ENCODE measurements at regions not wholly inside any gene's neighbourhood (a gene's known extent, or its start where the extent isn't known, plus 50 kb on each side); places are given as distances from the start of the nearest gene placed in this dataset.

DNA sequence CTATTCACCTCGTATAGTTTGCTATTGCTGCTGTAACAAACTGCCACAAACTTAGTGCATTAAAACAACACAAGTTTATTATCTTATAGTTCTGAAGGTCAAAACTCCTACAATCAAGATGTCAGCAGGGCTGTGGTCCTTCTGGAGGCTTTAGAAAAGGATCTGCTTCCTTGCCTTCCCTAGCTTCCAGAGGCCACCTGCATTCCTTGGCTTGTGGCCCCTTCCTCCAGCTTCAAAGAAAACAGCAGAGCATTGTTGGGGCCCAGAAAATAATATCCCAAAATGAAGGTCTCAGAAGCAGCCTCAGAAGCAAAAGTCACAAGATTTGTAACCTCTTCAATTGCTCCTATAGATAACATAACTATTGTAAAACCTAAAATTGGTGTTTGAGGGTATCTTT, 100.6 kb downstream of the HNRNPLL start:
- BruUV-seq (replicated peaks): no TSS peak
- H3K36me3 ChIP-seq (replicated peaks in 1 of 2; ENCODE audit: control insufficient read depth in 1 of 2, insufficient read depth in 2 of 2, low read length in 2 of 2): no peaks in the 10 kb centered on the region
- in situ Hi-C loops (cut with HindIII; ENCODE audit: extremely low pct_ligation_motif_present, low pct_unique_long_range_greater_than_20kb): no loop called here
- no peaks in the 10 kb centered on the region for H3K27me3 ChIP-seq (ENCODE audit: control insufficient read depth in 1 of 2, insufficient read depth in 2 of 2, low read length in 2 of 2)
- H3K9me3 ChIP-seq (ENCODE audit: low read length): peaks cover 13% of the 10 kb centered on the region
- FAIRE-seq (no peak), DNase-seq (ENCODE audit: low spot score) (no peak), ATAC-seq (no peak)
- no peak overlapping the region for H3K9ac ChIP-seq (ENCODE audit: insufficient read depth, low read depth, low read length)
- no peaks in the 10 kb centered on the region for H3K79me2 ChIP-seq (ENCODE audit: insufficient read depth, low read length)
- no peak overlapping the region for H3K4me2 ChIP-seq (ENCODE audit: low read depth, low read length)
- peaks cover 32% of the 10 kb centered on the region for H3K4me1 ChIP-seq (ENCODE audit: insufficient read depth, low read length)
- H4K20me1 ChIP-seq (ENCODE audit: insufficient read depth, low read length): no peaks in the 10 kb centered on the region
- TF ChIP-seq MIER3 (CRISPR knock-in tag; IDR thresholded peaks at IDR 0.05; ENCODE audit: borderline replicate concordance) (no peak), ZNF280D (CRISPR knock-in tag; IDR thresholded peaks at IDR 0.05) (peak; percentile 66; the same call in 1 of the 2 replicates), CREM (IDR thresholded peaks at IDR 0.05) (no peak), CREM (CRISPR knock-in tag; IDR thresholded peaks at IDR 0.05) (no peak)
- no peak overlapping the region for H3K4me3 ChIP-seq (replicated peaks in 1 of 3; ENCODE audit: insufficient read depth in 1 of 3, low read depth in 2 of 3, low read length in 3 of 3)
- ChIA-PET POLR2A (interaction anchor here (0.6 kb wide), 1 partner anchor 191 kb away, joined by 6 read pairs; no protein-coding TSS in a partner anchor), CTCF (ENCODE audit: low intra/inter-chr PET ratio, low total read pairs) (no interaction called here)
- WGBS (ENCODE audit: low lambda C conversion rate): 27% methylated on average over 1 of the region's 1 CpG
- no peak overlapping the region for H3K27ac ChIP-seq (ENCODE audit: extremely low read length, insufficient read depth, low read length)
- H2AFZ ChIP-seq (ENCODE audit: low read length): no peak overlapping the region
- intact Hi-C loops (cut with micrococcal nuclease; ENCODE audit: unreplicated experiment): no loop called here

DNA sequence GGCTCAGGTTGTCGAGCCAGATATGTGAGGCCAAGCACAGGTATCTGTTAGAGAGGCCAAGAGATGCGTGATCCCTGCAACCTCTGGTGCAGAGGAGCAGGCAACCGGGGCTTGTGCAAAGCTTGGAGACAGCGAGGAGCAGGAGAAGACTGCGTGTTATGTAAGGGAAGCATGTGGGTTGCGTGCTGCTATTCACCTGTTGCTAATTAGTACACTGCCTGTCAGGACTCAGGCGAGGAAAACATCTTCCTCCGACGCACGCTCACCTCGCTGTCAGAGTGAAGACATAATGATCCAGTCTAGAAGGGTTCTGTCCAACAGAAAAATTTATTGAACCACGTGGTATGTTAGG, 102.5 kb downstream of the HNRNPLL start:
- no peaks in the 10 kb centered on the region for H3K36me3 ChIP-seq (replicated peaks in 1 of 2; ENCODE audit: control insufficient read depth in 1 of 2, insufficient read depth in 2 of 2, low read length in 2 of 2)
- no peak overlapping the region for H3K4me3 ChIP-seq (replicated peaks in 1 of 3; ENCODE audit: insufficient read depth in 1 of 3, low read depth in 2 of 3, low read length in 3 of 3)
- no peaks in the 10 kb centered on the region for H3K79me2 ChIP-seq (ENCODE audit: insufficient read depth, low read length)
- in situ Hi-C loops (cut with HindIII; ENCODE audit: extremely low pct_ligation_motif_present, low pct_unique_long_range_greater_than_20kb): no loop called here
- ChIA-PET POLR2A (no interaction called here), CTCF (ENCODE audit: low intra/inter-chr PET ratio, low total read pairs) (no interaction called here)
- FAIRE-seq (no peak), DNase-seq (ENCODE audit: low spot score) (no peak), ATAC-seq (no peak)
- TF ChIP-seq RXRA (CRISPR knock-in tag; IDR thresholded peaks at IDR 0.05) (0 out of 2 replicates have a peak, but pooled peaks have one; percentile 16), CBX5 (CRISPR knock-in tag; IDR thresholded peaks at IDR 0.05; ENCODE audit: borderline replicate concordance) (no peak), ZBTB20 (CRISPR knock-in tag; IDR thresholded peaks at IDR 0.05; ENCODE audit: borderline replicate concordance, low read depth) (no peak)
- TF ChIP-seq, protein P1, sequence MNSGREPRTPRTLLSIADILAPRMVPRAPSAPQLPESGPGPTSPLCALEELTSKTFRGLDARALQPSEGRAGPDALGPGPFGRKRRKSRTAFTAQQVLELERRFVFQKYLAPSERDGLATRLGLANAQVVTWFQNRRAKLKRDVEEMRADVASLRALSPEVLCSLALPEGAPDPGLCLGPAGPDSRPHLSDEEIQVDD (CRISPR knock-in tag; IDR thresholded peaks at IDR 0.05; ENCODE audit: borderline replicate concordance): no peak
- 89% methylated on average over 12 of the region's 12 CpGs for WGBS (ENCODE audit: low lambda C conversion rate)
- H3K4me1 ChIP-seq (ENCODE audit: insufficient read depth, low read length): peaks cover 51% of the 10 kb centered on the region
- no peak overlapping the region for H3K9ac ChIP-seq (ENCODE audit: insufficient read depth, low read depth, low read length)
- no peak overlapping the region for H3K27ac ChIP-seq (ENCODE audit: extremely low read length, insufficient read depth, low read length)
- peaks cover 13% of the 10 kb centered on the region for H3K9me3 ChIP-seq (ENCODE audit: low read length)
- H2AFZ ChIP-seq (ENCODE audit: low read length): no peak overlapping the region
- no peaks in the 10 kb centered on the region for H3K27me3 ChIP-seq (ENCODE audit: control insufficient read depth in 1 of 2, insufficient read depth in 2 of 2, low read length in 2 of 2)
- H4K20me1 ChIP-seq (ENCODE audit: insufficient read depth, low read length): no peaks in the 10 kb centered on the region
- H3K4me2 ChIP-seq (ENCODE audit: low read depth, low read length): no peak overlapping the region
- intact Hi-C loops (cut with micrococcal nuclease; ENCODE audit: unreplicated experiment): no loop called here
- no TSS peak for BruUV-seq (replicated peaks)
